ENCODE measurements at regions not wholly inside any gene's neighbourhood (a gene's known extent, or its start where the extent isn't known, plus 50 kb on each side); places are given as distances from the start of the nearest gene placed in this dataset.

DNA sequence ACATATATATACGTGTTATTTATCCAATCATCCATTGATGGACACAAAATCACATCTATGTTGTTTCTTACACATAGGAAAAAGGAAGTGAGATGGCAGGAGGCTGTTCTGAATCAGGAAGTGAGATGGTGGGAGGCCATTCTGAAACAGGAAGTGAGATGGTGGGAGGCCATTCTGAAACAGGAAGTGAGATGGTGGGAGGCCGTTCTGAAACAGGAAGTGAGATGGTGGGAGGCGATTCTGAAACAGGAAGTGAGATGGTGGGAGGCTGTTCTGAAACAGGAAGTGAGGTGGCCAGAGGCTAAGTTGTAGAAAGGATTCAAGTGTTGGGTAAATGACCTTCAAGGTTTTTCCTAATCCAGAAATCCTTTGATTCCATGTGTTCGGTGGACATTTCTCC is 921.5 kb downstream of the TYW1 start:
- TF ChIP-seq EZH2phosphoT487 (IDR thresholded peaks at IDR 0.05; ENCODE audit: insufficient read depth, low read depth) (no peak), EZH2 (IDR thresholded peaks at IDR 0.05; ENCODE audit: insufficient read depth, poor library complexity, severe bottlenecking) (no peak)

Data from GM23248 (cell line).